Skin epidermis (tissue), 12 donors: ENCODE measurements at regions not wholly inside any gene's neighbourhood (a gene's known extent, or its start where the extent isn't known, plus 50 kb on each side); places are given as distances from the start of the nearest gene placed in this dataset.
A peak's percentile ranks its signal among the peaks of the same experiment; 100 is the strongest.
"Not testable (repeated sequence)": the region's sequence is repeated elsewhere in the genome, so short reads cannot be mapped to it uniquely, and the experiment has no call there.

ENCODE experiments used
- H3K27ac ChIP-seq, 21 experiments: fragments of 200-600 bp; sonication (generic) in 11 of 21; one replicate each; pipeline ENCODE4 v1.5.0; 2020; ENCODE audit warnings: mild to moderate bottlenecking in 3 of 21, inconsistent platforms in 2 of 21, moderate library complexity in 2 of 21
- H3K4me3 ChIP-seq, 7 experiments: fragments of 200-600 bp; sonication (generic) in 2 of 7; one replicate each; pipeline ENCODE4 v1.5.0; 2020; ENCODE audit warnings: inconsistent platforms in 2 of 7, mild to moderate bottlenecking in 2 of 7, moderate library complexity in 1 of 7

GRCh38 chr22:22791438-22792181 is 96.0 kb upstream of the IGLL5 start:
- Histone ChIP-seq H3K4me3 (no peak overlapping the region), H3K27ac (peak overlapping the region in 7 of 21 experiments; percentile 21 to 85 (median 56))

- H3K4me3 ChIP-seq: not testable (repeated sequence)
- H3K27ac ChIP-seq: peak overlapping the region in 7 of 21 experiments; percentile 21 to 85 (median 58)
Observed at GRCh38 chr22:22792205-22792786, 95.3 kb upstream of the IGLL5 start.

- H3K4me3 ChIP-seq, H3K27ac ChIP-seq: not testable (repeated sequence)
Observed at GRCh38 chr22:22795639-22796038, 92.0 kb upstream of the IGLL5 start.

- H3K4me3 ChIP-seq: no peak overlapping the region
- H3K27ac ChIP-seq: no peak overlapping the region
Observed at GRCh38 chr22:22796724-22797123, 90.9 kb upstream of the IGLL5 start.

GRCh38 chr22:22798232-22798616 is 89.4 kb upstream of the IGLL5 start:
- Histone ChIP-seq H3K4me3 (no peak overlapping the region), H3K27ac (no peak overlapping the region)

- Histone ChIP-seq H3K27ac (no peak overlapping the region), H3K4me3 (no peak overlapping the region)
Observed at GRCh38 chr22:22798716-22799115, 88.9 kb upstream of the IGLL5 start.

- Histone ChIP-seq H3K4me3 (no peak overlapping the region), H3K27ac (no peak overlapping the region)
Observed at GRCh38 chr22:22799561-22799960, 88.1 kb upstream of the IGLL5 start.

GRCh38 chr22:22800716-22801115 is 86.9 kb upstream of the IGLL5 start:
- H3K4me3 ChIP-seq: no peak overlapping the region
- H3K27ac ChIP-seq: no peak overlapping the region

GRCh38 chr22:22802339-22802970 is 85.2 kb upstream of the IGLL5 start:
- Histone ChIP-seq H3K4me3 (no peak overlapping the region), H3K27ac (no peak overlapping the region)

GRCh38 chr22:22803285-22803853 is 84.2 kb upstream of the IGLL5 start:
- H3K4me3 ChIP-seq: no peak overlapping the region
- no peak overlapping the region for H3K27ac ChIP-seq

GRCh38 chr22:22810018-22810427 is 77.6 kb upstream of the IGLL5 start:
- Histone ChIP-seq H3K27ac (no peak overlapping the region), H3K4me3 (no peak overlapping the region)

- no peak overlapping the region for H3K27ac ChIP-seq
- no peak overlapping the region for H3K4me3 ChIP-seq
Observed at GRCh38 chr22:22810471-22810870, 77.1 kb upstream of the IGLL5 start.

- Histone ChIP-seq H3K27ac (no peak overlapping the region), H3K4me3 (no peak overlapping the region)
Observed at GRCh38 chr22:22811016-22812009, 76.3 kb upstream of the IGLL5 start.

GRCh38 chr22:22812031-22812905 is 75.3 kb upstream of the IGLL5 start:
- Histone ChIP-seq H3K4me3 (no peak overlapping the region), H3K27ac (no peak overlapping the region)

- Histone ChIP-seq H3K4me3 (no peak overlapping the region), H3K27ac (no peak overlapping the region)
Observed at GRCh38 chr22:22813126-22814075, 74.2 kb upstream of the IGLL5 start.

- H3K27ac ChIP-seq: peak overlapping the region in 5 of 21 experiments; percentile 27 to 96 (median 43)
Observed at GRCh38 chr22:22814666-22815396, 72.8 kb upstream of the IGLL5 start.

More at GRCh38 chr22:22814666-22815396, 72.8 kb upstream of the IGLL5 start:
- no peak overlapping the region for H3K4me3 ChIP-seq
